ENCODE measurements at regions not wholly inside any gene's neighbourhood (a gene's known extent, or its start where the extent isn't known, plus 50 kb on each side); places are given as distances from the start of the nearest gene placed in this dataset.
A peak's percentile ranks its signal among the peaks of the same experiment; 100 is the strongest.

- no peak for DNase-seq (ENCODE audit: low read depth)
Observed at GRCh38 chr1:39085174-39085573, 59.0 kb downstream of the NDUFS5 start.

GRCh38 chr1:39086386-39086785 lies 60.2 kb downstream of the NDUFS5 start:
- DNase-seq (ENCODE audit: low read depth) = no peak

- DNase-seq (ENCODE audit: low read depth) = no peak
Observed at GRCh38 chr1:39086865-39087409, 60.8 kb downstream of the NDUFS5 start.

DNA sequence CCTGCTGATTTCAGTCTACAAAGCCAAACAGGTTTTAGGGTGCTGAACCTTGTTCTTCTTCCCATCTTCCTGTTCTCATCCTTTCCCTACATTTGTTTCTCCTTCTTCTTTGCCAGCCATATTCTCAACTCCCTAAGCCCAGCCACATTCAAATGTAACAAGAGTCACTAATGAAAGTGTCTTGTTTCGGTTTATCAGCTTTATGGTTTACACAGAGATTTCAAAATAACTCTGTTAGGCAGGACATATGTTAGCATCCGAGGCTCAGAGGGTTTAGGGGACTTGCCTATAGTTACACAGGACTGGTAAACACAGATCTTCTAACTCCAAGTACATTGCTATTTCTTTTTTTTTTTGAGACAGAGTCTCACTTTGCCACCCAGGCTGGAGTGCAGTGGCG lies 61.3 kb downstream of the NDUFS5 start:
- no peak for DNase-seq (ENCODE audit: low read depth)

- DNase-seq (ENCODE audit: low read depth) = no peak
Observed at GRCh38 chr1:39088658-39089057, 62.5 kb downstream of the NDUFS5 start.

- no peak for DNase-seq (ENCODE audit: low read depth)
Observed at GRCh38 chr1:39089931-39090521, 63.9 kb downstream of the NDUFS5 start.

DNA sequence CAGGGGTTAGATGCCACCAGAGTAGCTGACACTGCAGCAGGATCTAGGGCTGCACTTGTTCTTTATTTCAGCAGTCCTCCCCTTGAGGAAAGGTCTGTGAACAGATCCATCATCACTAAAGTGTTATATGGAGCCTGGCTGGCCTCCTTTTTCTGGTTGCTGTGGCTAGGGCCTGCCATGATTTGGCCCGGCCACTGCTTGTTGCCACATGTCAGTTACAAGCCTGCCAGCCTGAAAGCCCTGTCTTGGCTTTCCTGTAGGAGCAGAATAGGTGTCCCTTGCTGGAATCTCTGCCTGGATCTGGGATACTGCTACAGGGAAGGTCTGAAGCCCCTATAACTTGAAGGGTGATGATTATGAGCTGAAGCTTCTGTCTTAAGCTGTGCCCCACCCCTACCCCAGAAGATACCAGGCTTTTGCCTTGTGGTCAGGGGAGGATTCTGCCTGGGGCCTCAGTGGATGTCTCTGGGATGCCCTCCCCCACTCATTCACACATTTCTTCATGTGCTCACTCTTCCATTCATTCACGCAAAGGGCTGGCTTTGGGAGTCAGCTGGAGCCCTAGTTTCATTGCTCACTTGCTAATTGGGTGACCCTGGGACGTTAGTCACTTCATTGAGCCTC lies 64.7 kb downstream of the NDUFS5 start:
- DNase-seq (ENCODE audit: low read depth) = no peak

DNA sequence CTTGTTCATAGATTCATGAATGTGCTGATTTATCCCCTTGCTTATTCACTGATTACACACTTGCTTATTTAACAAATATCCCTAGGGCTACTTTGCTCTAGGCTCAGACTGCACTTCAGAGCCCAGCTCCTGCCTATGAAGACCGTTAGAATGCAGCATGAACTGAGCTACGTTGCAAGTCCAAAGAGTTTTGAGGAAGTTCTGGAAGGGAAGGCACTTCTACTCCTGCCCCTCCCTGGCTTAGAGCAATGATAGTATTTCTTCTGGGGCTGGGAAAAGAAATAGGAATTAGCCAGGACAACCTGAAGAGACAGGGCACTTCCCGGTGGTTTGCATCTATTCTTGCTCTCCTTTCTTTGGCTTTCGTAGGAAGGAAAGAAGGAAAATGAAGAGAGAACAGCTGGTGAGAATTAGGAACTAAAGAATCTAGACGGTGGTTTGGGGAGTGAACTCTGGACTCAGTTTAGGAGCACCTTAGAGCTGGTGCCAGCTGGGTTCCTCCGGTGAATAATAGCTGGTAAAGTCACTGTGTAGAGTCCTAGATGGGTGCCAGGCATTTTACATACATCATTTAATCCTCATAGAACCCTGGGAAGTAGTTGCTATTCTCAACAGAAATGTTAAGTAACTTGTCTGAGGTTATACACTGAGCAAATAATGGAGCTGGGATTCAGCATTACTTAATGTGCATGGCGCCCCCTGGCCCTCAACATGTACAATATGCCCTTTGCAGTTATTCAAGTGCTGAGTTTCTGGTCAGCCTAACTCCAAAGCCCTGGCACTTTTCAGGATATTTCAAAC lies 65.9 kb downstream of the NDUFS5 start:
- no peak for DNase-seq (ENCODE audit: low read depth)

GRCh38 chr1:39094685-39095084 lies 68.5 kb downstream of the NDUFS5 start:
- DNase-seq (ENCODE audit: low read depth) = no peak

DNA sequence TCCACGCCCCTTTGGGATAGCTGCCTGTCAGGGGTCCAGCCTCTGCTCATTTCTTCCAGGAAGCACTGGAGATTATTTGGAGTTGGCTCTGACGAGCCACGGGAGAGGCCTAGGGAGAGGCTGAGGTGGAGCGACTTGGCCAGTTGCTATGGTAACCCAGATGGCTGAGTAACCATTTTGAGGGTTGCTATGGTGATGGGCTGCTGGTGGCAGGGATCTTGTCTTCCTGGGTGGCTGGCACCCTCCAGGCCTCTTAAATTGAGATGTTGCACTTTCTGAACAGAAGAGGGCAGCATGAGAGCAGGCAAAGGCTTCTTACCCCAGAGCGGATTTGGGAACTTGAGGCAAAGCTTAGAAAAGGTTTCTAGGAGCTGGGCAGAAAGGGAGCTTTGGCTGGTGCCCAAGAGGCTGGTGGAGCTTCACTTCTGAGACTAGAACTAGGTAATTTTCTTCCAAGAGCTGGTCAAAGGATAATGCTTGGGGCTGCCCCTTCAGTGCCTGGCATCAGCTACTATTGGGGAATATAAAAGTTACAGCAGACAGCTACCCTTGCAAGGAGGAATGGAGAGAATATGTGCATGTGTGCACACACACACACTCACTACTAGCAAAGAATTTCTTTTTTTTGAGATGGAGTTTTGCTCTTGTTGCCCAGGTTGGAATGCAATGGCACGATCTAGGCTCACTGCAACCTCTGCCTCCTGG lies 72.5 kb downstream of the NDUFS5 start:
- DNase-seq (ENCODE audit: low read depth) = peak; percentile 18

GRCh38 chr1:39102537-39103327 lies 76.6 kb downstream of the NDUFS5 start:
- DNase-seq (ENCODE audit: low read depth) = no peak

DNA sequence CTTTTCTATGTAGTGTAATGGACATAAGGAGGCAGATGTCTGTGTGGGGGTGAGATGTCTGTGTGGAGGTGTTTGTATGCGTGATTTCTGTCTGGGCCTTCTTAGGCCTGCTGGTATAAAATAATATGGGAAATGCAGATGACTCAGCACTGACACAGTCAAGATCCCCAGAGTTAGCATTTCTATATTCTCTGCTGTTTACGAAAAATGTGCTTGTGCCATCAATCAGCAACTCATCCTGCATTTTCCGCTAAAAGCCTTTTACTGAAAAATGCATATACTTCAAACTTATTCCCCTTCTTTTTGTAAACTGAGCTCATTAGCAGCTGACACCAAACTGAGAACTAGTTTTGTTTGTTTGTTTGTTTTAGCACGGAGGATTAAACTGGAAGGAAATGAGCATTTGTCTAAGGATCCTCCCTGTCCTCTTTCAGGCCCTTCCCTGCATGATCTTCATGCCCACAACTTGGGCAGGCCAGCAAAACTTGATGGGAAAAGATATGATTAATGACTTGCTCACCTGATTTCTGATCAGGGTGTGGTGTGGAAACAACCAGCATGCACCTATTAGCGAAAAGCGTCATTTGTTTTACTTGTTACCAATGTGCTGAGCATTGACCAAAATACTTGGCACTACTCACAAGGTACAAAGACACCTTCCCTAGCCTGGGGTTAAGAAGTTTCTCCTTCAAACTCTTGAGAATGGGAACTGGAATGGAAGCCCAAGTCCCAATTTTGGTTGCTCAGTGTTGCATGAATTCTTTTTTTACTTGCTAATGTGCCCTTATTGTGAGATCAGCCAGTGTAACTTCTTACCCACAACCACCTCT lies 77.4 kb downstream of the NDUFS5 start:
- no peak for DNase-seq (ENCODE audit: low read depth)

DNA sequence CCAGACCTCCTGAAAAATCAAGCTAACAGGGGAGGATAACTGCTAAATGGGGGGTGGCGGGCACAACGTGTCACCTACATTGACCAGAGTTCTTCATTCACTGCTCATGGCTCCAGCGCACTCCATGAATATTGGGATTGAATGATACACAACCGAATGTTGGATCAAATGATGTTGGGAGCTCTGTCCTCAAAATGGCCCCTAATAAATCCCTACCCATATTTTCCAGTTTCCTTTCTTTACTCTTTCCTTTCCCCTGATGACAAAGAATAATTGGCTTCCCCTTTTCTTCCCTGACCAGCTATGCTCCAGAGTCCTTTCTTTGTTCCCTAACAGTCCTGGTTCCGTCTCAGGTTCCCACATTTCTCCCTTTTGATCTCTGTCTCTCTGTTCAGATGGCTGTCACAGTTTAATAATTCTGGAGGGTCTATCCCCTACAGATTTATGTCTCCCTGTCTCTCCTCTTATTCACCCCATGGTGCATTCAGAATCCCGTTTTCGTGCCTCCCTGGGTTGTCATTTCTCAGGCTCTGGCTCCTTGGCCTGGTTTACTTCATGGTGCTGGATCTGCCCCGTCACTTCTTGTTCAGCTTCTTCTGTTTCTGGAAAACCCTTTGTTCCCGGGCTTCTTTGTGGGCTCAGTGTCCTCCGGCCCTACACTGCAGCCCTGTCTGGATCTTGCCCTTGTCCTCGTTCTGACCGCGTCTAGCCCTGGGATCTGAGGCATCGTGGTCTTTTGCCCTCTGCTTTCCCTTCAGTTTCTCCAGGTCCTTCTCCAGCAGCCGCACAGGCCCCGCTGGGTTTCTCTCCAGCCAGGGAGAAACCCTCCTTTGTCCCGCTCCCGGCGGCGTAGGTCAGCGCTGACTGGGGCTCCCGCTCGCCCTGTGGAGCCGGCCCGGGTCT lies 78.3 kb downstream of the NDUFS5 start:
- DNase-seq (ENCODE audit: low read depth) = no peak

GRCh38 chr1:39105061-39105840 lies 79.1 kb downstream of the NDUFS5 start:
- DNase-seq (ENCODE audit: low read depth) = peak; percentile 22

DNA sequence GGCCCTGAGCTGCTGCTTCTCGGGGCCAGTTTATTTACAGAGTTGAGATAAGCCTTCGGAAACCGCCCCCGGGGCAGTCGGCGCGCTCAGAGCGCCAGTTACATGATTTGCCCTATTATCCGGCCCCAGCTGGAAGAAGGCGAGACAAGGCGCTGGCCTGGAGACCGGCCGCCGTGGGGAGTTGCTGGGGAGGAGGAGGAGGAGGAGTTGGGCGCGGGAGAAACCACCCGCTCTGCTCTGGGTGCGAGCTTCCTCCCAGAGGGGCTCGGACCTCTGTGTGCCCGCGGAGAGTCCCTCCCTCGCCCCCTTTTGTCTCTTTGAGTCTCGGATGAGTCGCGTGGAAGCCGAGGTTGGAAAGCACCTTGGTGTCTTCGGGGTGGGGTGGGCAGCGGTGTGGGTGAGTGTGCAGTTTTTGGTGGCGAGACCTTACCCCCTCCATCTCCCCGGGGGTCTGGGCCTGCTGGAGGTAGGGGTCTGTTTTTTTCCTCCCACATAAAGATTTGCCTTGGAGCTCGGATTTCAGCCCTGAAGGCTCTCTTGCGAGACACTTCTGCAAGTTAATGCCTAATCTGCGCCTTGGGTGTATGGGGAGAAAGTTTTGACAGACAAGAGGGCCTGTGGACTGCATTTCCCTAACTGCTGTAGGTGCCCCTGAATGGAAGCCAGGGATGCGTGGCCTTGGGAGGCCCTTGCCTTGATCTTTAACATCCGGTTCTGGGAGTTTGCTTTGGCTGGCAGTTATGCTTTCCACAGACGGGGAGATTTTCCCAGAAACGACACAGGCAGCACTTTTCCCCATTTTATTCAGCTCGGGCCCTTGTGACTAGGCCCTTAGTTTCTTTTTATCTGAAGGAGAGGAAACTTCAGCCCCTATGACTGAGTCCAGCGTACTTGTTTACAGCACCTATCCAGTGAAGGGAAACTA lies 80.0 kb downstream of the NDUFS5 start:
- no peak for DNase-seq (ENCODE audit: low read depth)

DNA sequence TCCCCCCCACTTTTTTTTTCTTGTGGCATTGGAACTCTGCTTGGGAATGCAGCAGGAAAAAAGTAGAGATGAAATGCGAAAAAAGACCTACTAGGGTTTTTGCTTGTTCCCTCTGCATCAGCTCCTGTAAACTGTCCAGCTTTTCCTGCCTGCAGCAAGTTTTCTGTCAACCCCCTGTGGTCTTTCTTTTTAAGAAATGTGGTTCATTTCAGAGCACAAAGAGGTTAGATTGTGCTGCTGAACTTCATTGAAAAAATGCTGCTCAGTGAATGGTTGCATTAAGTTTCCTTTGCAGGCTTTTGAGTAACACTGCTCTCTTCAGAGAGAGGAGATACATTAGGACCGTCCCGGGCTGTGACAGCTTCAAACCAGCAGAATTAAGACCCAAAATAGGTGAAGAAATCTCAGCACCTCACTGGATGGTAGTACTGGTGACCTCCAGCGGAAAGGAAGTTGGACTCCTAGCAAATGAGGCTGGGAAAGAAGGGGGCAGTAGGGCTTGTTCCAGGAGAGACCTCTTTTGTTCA lies 80.7 kb downstream of the NDUFS5 start:
- DNase-seq (ENCODE audit: low read depth) = no peak
